ENCODE measurements at regions not wholly inside any gene's neighbourhood (a gene's known extent, or its start where the extent isn't known, plus 50 kb on each side); places are given as distances from the start of the nearest gene placed in this dataset.

GRCh38 chr1:222306512-222306911 lies 241.4 kb downstream of the HHIPL2 start:
- TF ChIP-seq POLR2A (IDR thresholded peaks at IDR 0.05) (no peak), CTCF (IDR thresholded peaks at IDR 0.05) (no peak)
